ENCODE measurements at regions not wholly inside any gene's neighbourhood (a gene's known extent, or its start where the extent isn't known, plus 50 kb on each side); places are given as distances from the start of the nearest gene placed in this dataset.

DNA sequence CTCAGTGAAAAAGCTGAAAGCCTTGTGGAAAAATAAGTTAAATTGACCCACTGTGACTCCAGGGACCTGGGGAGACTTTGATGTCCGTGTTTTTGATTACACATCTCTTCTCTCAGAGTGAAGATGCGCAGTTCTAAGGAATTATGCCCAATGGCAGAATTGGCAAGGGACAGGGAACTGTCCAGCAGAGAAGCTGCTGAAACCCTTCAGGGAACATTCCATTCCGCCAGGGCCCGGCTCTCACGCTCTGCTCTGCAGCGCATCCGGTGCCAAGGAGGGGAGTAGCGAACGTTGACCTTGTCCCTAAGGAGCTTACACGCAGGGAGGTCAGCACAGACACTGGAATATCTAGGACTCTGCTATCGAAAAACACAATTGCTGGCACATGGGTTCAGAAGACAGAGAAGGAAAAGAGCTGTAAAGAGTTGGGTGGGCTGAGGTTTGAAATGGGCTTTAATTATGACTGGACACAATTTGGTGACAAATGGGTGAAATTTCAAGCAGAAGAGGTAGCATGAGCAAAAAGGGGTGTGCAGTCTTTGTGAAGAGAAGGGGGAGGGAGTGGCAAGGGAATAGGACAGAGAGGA is 64.5 kb upstream of the B3GAT1 start:
- 8 to 11% methylated on average over 11 of the region's 11 CpGs for WGBS, 2 donors
- DNase-seq (ENCODE audit: low spot score in 2 of 2) = no peak

DNA sequence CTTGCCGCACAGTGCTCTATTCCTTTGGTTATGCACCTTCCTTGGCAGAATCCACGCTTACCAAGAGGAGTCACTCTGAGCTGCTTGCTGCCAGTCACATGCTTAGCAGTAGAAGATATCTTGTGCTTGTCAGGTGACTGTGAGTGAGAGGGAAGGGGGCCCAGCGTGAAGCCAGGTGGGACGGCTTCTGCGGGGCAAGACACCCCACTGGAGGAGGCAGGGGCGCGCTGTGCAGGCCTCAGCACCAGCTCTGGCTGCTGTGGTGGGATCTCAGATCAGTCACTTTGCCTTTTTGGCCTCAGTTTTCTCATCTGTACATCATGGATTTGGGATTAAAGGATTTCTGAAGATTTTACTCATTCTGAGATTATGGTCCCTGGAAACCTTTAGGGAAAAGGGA is 63.9 kb upstream of the B3GAT1 start:
- intact Hi-C loops (cut with DNase I; ENCODE audit: low total_unique reads) = no loop called here
- TF ChIP-seq POLR2A (IDR thresholded peaks at IDR 0.05) = no peak
- TF ChIP-seq, protein P1, sequence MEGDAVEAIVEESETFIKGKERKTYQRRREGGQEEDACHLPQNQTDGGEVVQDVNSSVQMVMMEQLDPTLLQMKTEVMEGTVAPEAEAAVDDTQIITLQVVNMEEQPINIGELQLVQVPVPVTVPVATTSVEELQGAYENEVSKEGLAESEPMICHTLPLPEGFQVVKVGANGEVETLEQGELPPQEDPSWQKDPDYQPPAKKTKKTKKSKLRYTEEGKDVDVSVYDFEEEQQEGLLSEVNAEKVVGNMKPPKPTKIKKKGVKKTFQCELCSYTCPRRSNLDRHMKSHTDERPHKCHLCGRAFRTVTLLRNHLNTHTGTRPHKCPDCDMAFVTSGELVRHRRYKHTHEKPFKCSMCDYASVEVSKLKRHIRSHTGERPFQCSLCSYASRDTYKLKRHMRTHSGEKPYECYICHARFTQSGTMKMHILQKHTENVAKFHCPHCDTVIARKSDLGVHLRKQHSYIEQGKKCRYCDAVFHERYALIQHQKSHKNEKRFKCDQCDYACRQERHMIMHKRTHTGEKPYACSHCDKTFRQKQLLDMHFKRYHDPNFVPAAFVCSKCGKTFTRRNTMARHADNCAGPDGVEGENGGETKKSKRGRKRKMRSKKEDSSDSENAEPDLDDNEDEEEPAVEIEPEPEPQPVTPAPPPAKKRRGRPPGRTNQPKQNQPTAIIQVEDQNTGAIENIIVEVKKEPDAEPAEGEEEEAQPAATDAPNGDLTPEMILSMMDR (IDR thresholded peaks at IDR 0.05) = no peak
- no peak for DNase-seq (ENCODE audit: low spot score in 2 of 2)
- WGBS, 2 donors = 70 to 77% methylated on average over 7 of the region's 7 CpGs
- H3K4me3 ChIP-seq (ENCODE audit: low read depth, poor library complexity, severe bottlenecking) = no peak overlapping the region

More for the DNA sequence above, 64.5 kb upstream of the B3GAT1 start:
- H3K4me3 ChIP-seq (ENCODE audit: low read depth, poor library complexity, severe bottlenecking) = no peak overlapping the region
- intact Hi-C loops (cut with DNase I; ENCODE audit: low total_unique reads) = no loop called here
- TF ChIP-seq, protein P1 (IDR thresholded peaks at IDR 0.05) = no peak
- TF ChIP-seq POLR2A (IDR thresholded peaks at IDR 0.05) = no peak

DNA sequence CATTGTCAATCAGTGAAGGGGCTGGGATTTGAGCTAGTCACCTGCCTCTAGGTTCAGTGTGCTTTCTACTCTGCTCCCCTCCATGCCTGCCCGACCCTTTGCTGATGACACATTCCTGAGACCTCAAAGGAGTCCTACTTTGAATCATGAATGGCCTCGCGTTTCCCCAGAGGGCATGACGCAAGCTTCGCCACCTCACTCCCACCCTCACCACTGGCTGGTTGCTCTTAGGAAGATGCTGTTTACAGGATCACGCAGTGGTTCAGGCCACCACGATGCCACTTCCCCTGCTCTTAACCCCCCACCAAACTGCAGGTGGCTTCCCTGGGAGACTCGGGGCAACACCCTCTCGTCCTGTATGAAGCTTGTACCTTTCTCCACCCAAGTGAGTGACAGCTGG is 62.9 kb upstream of the B3GAT1 start:
- intact Hi-C loops (cut with DNase I; ENCODE audit: low total_unique reads) = no loop called here

DNA sequence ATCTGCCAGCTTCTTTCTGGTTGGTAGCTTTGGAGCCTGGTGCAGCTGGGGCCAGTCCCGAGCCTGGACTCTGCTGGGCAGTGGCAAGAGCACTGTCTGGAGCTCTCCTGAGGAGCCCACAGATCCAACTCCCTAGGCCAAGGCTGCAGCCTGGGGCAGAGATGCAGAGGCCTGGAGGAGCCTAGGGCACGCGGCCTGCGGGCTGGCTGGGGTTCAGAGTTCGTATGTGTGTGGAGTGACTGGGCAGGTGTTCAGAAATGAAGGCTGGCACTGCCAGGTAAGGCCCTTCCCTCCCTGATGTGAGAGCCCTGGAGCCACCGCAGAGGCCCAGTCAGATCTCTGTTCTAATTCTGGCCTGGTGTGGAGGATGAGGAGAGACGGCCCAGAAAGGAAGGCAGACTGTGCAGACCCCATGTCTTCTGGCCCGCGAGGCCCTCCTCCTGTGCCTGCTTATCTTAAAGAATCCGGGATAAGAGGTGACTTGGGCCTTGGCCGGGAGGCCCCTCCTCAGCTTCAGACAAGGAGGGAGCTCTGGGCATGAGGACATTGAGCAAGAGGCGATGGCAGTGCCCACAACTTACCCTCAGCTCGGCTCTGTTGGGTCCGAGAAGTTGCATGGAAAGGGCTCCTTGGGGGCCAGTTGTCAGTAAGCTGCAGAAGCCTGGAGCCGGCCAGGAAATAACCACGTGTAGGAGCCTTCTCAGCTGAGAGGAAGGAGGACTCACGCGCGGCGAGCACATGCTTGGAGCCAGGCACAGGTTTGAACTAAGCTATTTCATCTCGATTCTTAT is 62.2 kb upstream of the B3GAT1 start:
- WGBS, 2 donors = 83 to 84% methylated on average over 21 of the region's 21 CpGs
- TF ChIP-seq, protein P1 (IDR thresholded peaks at IDR 0.05) = no peak
- no peak for TF ChIP-seq POLR2A (IDR thresholded peaks at IDR 0.05)
- H3K4me3 ChIP-seq (ENCODE audit: low read depth, poor library complexity, severe bottlenecking) = no peak overlapping the region
- DNase-seq (ENCODE audit: low spot score in 2 of 2) = no peak
- intact Hi-C loops (cut with DNase I; ENCODE audit: low total_unique reads) = no loop called here

More for the DNA sequence above, 62.9 kb upstream of the B3GAT1 start:
- TF ChIP-seq, protein P1 (IDR thresholded peaks at IDR 0.05) = no peak
- TF ChIP-seq POLR2A (IDR thresholded peaks at IDR 0.05) = no peak
- 74 to 77% methylated on average over 8 to 9 of the region's 9 CpGs for WGBS, 2 donors
- no peak for DNase-seq (ENCODE audit: low spot score in 2 of 2)
- no peak overlapping the region for H3K4me3 ChIP-seq (ENCODE audit: low read depth, poor library complexity, severe bottlenecking)

DNA sequence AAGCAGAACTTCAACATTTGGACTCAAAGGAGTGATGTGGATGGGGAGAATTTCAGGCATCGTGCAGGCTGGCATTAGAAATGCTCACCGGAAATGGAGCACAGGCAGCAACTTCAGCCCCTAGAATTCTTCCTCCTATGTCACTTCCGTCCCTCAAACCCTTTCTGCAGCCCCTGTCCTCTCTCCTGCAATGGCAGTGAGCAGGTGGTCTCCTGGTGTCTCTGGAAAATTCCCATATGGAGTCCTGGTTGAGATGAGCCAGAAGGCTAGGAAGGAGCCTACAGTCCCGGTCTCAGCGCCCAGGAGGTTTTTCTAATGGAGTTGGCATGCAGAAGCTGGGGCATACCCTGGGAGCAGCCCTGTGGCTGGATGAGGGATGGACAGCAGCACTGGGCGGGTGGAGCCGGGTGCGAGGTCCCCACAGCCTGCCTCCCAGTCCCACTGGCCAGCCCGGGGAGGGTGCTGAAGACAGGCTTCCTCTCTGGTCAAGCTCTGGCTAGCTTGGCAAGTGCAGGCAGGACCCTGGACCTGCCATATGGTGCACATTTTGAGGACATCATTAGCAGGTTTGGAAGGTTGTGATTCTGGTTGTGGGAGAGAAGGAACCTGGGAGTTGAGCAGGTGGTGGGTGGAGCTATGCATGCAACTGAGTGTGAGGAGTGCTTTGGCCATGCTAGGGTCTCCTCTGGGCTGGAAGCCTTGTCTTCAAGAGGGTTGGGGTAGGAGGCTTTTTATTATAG is 59.8 kb upstream of the B3GAT1 start:
- no peak overlapping the region for H3K4me3 ChIP-seq (ENCODE audit: low read depth, poor library complexity, severe bottlenecking)
- no peak for TF ChIP-seq POLR2A (IDR thresholded peaks at IDR 0.05)
- TF ChIP-seq, protein P1 (IDR thresholded peaks at IDR 0.05) = no peak
- no peak for DNase-seq (ENCODE audit: low spot score in 2 of 2)
- 68 to 71% methylated on average over 8 to 9 of the region's 9 CpGs for WGBS, 2 donors
- intact Hi-C loops (cut with DNase I; ENCODE audit: low total_unique reads) = no loop called here

Data from lower leg skin (tissue), 4 donors.